NCI-H146 treated with DMSO at 0.1 percent for 48 hours (cell line): ENCODE measurements at regions not wholly inside any gene's neighbourhood (a gene's known extent, or its start where the extent isn't known, plus 50 kb on each side); places are given as distances from the start of the nearest gene placed in this dataset.
"Not testable (repeated sequence)": the region's sequence is repeated elsewhere in the genome, so short reads cannot be mapped to it uniquely, and the experiment has no call there.

Source experiments
- DNase-seq: peaks from one replicate; lab custom pipeline; 2025; ENCODE audit not compliant: unreplicated experiment; lab: John Stamatoyannopoulos, UW

GRCh38 chr1:244156617-244157016 is 105.5 kb downstream of the ZBTB18 start:
- DNase-seq = not testable (repeated sequence)

GRCh38 chr1:244157731-244158438 is 106.8 kb downstream of the ZBTB18 start:
- DNase-seq = no peak

GRCh38 chr1:244159646-244160045 is 108.6 kb downstream of the ZBTB18 start:
- no peak for DNase-seq

GRCh38 chr1:244160455-244161235 is 109.6 kb downstream of the ZBTB18 start:
- DNase-seq = no peak

- DNase-seq = no peak
These were observed 110.1 kb downstream of the ZBTB18 start for GRCh38 chr1:244161236-244161510.

- no peak for DNase-seq
These were observed 111.9 kb downstream of the ZBTB18 start for GRCh38 chr1:244162786-244163530.

GRCh38 chr1:244163861-244164510 is 112.9 kb downstream of the ZBTB18 start:
- no peak for DNase-seq

GRCh38 chr1:244164511-244164890 is 113.4 kb downstream of the ZBTB18 start:
- DNase-seq = no peak

GRCh38 chr1:244165021-244165420 is 113.9 kb downstream of the ZBTB18 start:
- DNase-seq = no peak

GRCh38 chr1:244165701-244166100 is 114.6 kb downstream of the ZBTB18 start:
- DNase-seq = no peak

- DNase-seq = no peak
These were observed 120.3 kb downstream of the ZBTB18 start for GRCh38 chr1:244171241-244171985.

- DNase-seq = no peak
These were observed 122.2 kb downstream of the ZBTB18 start for GRCh38 chr1:244173240-244173639.

- DNase-seq = no peak
These were observed 122.7 kb downstream of the ZBTB18 start for GRCh38 chr1:244173769-244174168.

GRCh38 chr1:244174922-244175521 is 123.9 kb downstream of the ZBTB18 start:
- DNase-seq = no peak

GRCh38 chr1:244176201-244176600 is 125.1 kb downstream of the ZBTB18 start:
- no peak for DNase-seq

- DNase-seq = no peak
These were observed 129.2 kb downstream of the ZBTB18 start for GRCh38 chr1:244180256-244180655.

- DNase-seq = no peak
These were observed 130.8 kb downstream of the ZBTB18 start for GRCh38 chr1:244181867-244182266.

- no peak for DNase-seq
These were observed 132.0 kb downstream of the ZBTB18 start for GRCh38 chr1:244183037-244183436.

- no peak for DNase-seq
These were observed 135.3 kb downstream of the ZBTB18 start for GRCh38 chr1:244186372-244186771.

- no peak for DNase-seq
These were observed 136.2 kb downstream of the ZBTB18 start for GRCh38 chr1:244187310-244187709.
